ENCODE measurements at regions not wholly inside any gene's neighbourhood (a gene's known extent, or its start where the extent isn't known, plus 50 kb on each side); places are given as distances from the start of the nearest gene placed in this dataset.

GRCh38 chr5:1594357-1595106 lies 70.8 kb upstream of the LPCAT1 start (continued):
- no peak for TF ChIP-seq PRDM15 (CRISPR knock-in tag; IDR thresholded peaks at IDR 0.05)
- peak; percentile 71; the same call in 1 of the 2 replicates for TF ChIP-seq MYBL2 (CRISPR knock-in tag; IDR thresholded peaks at IDR 0.05)
- TF ChIP-seq ZNF138 (CRISPR knock-in tag; conservative IDR thresholded peaks at IDR 0.05): no peak
- peak; percentile 39; the same call in 1 of the 2 replicates for TF ChIP-seq MAX (CRISPR knock-in tag; IDR thresholded peaks at IDR 0.05)
- no peak for TF ChIP-seq KAT7 (CRISPR knock-in tag; IDR thresholded peaks at IDR 0.05; ENCODE audit: borderline replicate concordance)
- TF ChIP-seq ZBTB21 (CRISPR knock-in tag; IDR thresholded peaks at IDR 0.05; ENCODE audit: borderline replicate concordance): peak; percentile 51; the same call in 1 of the 2 replicates
- no peak for TF ChIP-seq PRRX2 (CRISPR knock-in tag; IDR thresholded peaks at IDR 0.05)
- TF ChIP-seq NFATC4 (CRISPR knock-in tag; IDR thresholded peaks at IDR 0.05): no peak
- TF ChIP-seq OVOL2 (CRISPR knock-in tag; IDR thresholded peaks at IDR 0.05; ENCODE audit: borderline replicate concordance): no peak
- no peak for TF ChIP-seq MLX (CRISPR knock-in tag; IDR thresholded peaks at IDR 0.05)
- no peak for TF ChIP-seq ZNF425 (CRISPR knock-in tag; conservative IDR thresholded peaks at IDR 0.05)
- TF ChIP-seq JUN (CRISPR knock-in tag; IDR thresholded peaks at IDR 0.05): no peak
- TF ChIP-seq TEAD4 (CRISPR knock-in tag; IDR thresholded peaks at IDR 0.05): no peak
- peak; percentile 94 for TF ChIP-seq ZNF121 (CRISPR knock-in tag; IDR thresholded peaks at IDR 0.05)
- TF ChIP-seq ARID4B (CRISPR knock-in tag; IDR thresholded peaks at IDR 0.05; ENCODE audit: borderline replicate concordance): no peak
- TF ChIP-seq ZBTB43 (CRISPR knock-in tag; IDR thresholded peaks at IDR 0.05): no peak; the same call in 1 of the 2 replicates
- TF ChIP-seq GTF2I (CRISPR knock-in tag; conservative IDR thresholded peaks at IDR 0.05): peak; percentile 94
- TF ChIP-seq GABPB1 (CRISPR knock-in tag; IDR thresholded peaks at IDR 0.05): no peak
- no peak for TF ChIP-seq ZNF281 (CRISPR knock-in tag; IDR thresholded peaks at IDR 0.05)
- TF ChIP-seq FOXP1 (CRISPR knock-in tag; IDR thresholded peaks at IDR 0.05; ENCODE audit: borderline replicate concordance): peak; percentile 19; the same call in 1 of the 2 replicates
- 0 out of 2 replicates have a peak, but pooled peaks have one; percentile 21 for TF ChIP-seq ATF1 (CRISPR knock-in tag; IDR thresholded peaks at IDR 0.05)
- TF ChIP-seq TP53 (CRISPR knock-in tag; IDR thresholded peaks at IDR 0.05): no peak
- TF ChIP-seq CBFB (CRISPR knock-in tag; IDR thresholded peaks at IDR 0.05; ENCODE audit: low read depth): no peak
- TF ChIP-seq GRHL2 (CRISPR knock-in tag; IDR thresholded peaks at IDR 0.05; ENCODE audit: insufficient replicate concordance, severe bottlenecking): no peak

Data from WTC11 (cell line).